GM12873 (cell line): ENCODE measurements at regions not wholly inside any gene's neighbourhood (a gene's known extent, or its start where the extent isn't known, plus 50 kb on each side); places are given as distances from the start of the nearest gene placed in this dataset.

ENCODE experiments used
- CTCF ChIP-seq: IDR thresholded peaks from 2 replicates; pipeline ENCODE4 v1.5.1; 2012; ENCODE audit warnings: low read depth, mild to moderate bottlenecking, moderate library complexity, low read length, control low read depth; ENCODE audit not compliant: insufficient read depth; ENCODE audit errors: missing control alignments

GRCh38 chr10:78278058-78278404 lies 244.4 kb downstream of the RPS24 start:
- no peak for TF ChIP-seq CTCF

- no peak for TF ChIP-seq CTCF
These were observed 246.1 kb downstream of the RPS24 start for GRCh38 chr10:78279756-78280155.

GRCh38 chr10:78280604-78281003 lies 246.9 kb downstream of the RPS24 start:
- no peak for TF ChIP-seq CTCF

GRCh38 chr10:78281627-78282026 lies 248.0 kb downstream of the RPS24 start:
- no peak for TF ChIP-seq CTCF

- TF ChIP-seq CTCF = no peak
These were observed 249.5 kb downstream of the RPS24 start for GRCh38 chr10:78283069-78283682.

- no peak for TF ChIP-seq CTCF
These were observed 250.7 kb downstream of the RPS24 start for GRCh38 chr10:78284381-78284780.

- no peak for TF ChIP-seq CTCF
These were observed 251.6 kb downstream of the RPS24 start for GRCh38 chr10:78285226-78285625.

- no peak for TF ChIP-seq CTCF
These were observed 252.5 kb downstream of the RPS24 start for GRCh38 chr10:78286186-78286585.
